ENCODE measurements at regions not wholly inside any gene's neighbourhood (a gene's known extent, or its start where the extent isn't known, plus 50 kb on each side); places are given as distances from the start of the nearest gene placed in this dataset.

DNA sequence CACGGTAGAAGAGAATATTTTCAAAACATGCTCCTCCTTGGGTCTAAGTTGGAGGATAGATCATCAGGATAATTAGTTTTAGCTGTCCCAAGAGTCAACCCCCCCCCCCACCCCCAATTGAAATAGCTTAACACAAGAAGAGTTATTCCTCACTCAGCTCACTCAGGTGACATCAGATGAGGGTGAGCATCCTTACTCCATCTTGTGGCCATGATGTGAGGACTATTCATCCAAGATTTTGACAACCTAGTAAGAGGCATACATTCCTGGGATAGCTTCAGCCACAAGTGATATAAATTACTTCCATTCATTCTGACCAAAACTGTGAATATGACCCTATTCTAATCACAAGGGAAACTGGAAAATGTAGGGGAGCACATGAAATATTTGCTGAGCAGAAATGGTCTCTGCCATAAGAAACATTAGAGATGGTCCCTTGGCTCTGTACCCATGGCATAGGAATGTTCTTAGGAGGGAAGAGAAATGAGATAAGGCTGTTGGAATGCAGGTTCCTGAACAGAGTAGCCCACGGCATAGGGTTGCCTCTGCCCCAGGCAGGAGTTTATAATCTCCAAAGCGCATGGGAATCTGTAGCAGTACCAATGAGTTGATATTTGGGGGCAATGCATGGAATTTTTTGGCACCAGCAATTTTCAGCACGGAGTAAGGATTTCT lies 257.2 kb downstream of the CYRIA start:
- DNase-seq: no peak

DNA sequence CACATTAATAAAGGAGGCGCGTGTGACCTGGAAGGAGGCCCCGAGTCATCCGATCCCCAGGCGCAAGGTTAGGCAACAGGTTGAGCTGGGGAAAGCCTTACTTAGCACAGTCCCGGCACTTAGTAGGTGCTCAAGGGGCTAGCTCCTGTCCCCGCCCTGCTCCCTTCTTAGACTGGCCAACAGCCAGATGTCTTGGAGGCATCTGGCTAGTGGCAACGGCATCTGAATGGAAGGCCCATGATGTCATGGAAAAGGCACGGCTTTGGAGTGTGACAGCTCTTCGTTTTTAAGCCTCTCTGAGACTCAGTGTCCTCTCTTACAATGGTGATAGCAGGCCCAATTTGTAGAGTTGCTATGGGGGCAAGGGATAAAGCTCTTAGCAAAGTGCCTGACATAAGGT lies 258.3 kb downstream of the CYRIA start:
- DNase-seq: no peak

DNA sequence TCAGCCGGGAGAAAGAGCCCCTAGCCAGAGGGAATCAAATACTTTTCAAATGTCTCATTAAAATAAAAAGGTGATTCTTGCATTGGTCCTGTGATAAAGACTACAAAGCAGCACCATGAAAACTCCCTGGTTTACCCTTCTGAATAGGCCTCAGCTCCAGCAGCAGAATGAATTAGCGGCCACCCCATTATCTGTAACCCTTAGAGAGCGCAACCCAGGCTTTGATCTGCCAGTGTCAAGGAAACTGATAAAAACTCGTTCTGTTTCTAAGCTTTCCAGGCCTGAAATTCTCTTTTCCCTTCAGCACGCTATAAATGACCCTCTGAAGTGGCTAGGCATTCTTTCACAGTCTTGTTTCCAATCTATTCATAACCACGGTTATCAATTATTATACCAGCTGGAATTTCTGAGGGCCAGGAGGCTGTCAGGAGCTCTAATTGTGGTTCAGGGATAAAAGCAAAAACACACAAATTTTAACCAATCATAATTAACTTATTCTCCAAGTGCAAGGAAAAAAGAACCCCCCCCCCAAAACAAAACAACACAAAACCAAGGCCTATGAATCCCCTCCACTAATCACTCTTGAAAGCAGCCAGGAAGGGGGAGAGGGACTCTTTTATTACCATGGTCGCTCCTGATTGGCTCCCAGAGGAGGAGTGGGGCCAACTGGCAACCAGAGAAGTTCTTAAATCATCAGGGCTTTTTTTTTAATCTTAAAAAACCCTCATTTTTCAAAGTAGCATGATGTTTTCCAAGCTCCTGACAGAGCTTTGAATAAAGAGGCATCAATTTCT lies 258.9 kb downstream of the CYRIA start:
- no peak for DNase-seq

DNA sequence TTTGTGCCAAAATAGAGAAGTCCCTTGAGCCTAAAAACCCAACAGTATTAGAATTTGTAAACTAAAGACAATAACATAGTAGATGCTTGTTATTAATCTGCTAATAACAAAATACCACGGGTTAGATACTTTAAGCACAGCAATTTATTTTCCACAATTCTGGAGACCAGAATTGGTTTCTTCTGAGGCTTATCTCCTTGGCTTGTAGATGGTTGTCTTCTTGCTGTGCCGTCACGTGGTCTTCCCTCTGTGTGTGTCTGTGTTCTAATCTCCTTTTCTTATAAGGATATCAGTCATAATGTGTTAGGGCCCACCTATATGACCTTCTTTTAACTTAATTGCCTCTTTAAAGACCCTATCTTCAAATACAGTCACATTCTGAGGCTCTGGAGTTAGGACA lies 260.1 kb downstream of the CYRIA start:
- DNase-seq: no peak

DNA sequence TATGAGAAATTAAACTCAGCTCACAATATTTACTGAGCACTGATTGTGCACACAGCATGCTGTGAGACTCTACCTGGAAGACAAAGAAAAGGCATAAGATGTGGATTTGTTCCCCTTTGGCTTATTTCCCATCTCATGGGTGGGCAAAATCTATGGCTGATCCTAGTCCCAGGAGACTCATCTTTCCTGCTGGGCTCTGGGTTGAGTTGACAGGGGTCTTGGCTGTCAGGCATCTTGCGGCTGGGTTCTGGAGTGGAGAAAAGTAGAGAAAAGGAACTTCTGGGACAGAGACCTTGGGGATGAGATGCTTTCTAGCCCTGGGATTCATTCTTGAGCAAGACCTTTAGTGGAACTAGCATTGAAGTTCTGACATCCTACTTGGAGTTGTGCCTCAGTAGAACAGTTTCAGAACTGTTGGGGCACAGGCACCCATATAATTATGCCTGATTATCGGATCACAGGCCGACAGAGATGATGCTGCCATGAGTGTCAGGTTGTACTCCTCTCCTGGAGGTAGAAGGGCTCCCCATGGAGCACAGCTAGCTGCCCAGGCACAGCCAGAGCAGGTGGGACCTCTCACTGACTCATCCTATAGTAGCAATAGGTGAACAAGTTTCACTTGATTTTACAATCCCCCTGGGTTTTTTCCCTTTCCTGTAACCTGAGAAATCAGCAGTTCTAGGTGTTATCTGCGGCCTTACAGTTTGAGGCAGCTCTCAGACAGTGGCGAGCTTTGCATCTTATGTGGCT lies 260.9 kb downstream of the CYRIA start:
- no peak for DNase-seq

DNA sequence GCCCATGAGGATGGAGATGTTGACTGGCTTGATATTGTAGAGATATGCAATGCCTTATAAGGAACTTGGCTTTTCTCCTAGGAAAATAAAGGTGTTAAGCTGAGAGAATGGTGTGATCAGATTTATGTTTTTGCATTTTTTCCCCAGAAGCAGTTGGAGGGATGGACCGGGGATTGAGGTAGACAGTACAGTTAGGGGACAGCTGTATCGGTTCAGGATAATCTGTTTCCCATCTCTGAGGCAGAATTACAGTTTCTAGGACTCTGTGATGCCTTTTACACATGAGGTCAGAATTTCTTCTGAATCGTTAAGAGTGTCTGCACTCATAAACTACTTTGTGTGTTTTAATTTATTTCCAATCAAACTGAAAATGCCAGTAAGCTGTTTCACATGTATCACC lies 261.5 kb downstream of the CYRIA start:
- DNase-seq: no peak

DNA sequence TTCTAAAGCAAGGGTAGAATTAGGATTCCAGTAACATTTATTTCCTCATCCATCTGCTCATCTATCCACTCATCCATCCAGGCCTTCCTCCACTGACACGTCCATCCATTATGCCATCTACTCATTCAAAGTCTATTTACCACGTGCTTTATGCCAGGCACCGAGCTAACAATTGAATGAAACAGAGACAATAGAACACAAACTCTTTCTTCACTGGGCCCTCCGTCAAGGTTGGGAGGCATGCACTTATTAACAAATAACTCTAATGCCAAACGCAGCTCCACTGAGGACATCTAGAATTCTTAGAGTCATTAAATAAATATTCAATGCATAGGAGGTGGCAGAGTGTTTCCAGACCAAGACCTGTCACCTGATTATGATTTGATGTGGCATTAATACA lies 262.7 kb downstream of the CYRIA start:
- no peak for DNase-seq

DNA sequence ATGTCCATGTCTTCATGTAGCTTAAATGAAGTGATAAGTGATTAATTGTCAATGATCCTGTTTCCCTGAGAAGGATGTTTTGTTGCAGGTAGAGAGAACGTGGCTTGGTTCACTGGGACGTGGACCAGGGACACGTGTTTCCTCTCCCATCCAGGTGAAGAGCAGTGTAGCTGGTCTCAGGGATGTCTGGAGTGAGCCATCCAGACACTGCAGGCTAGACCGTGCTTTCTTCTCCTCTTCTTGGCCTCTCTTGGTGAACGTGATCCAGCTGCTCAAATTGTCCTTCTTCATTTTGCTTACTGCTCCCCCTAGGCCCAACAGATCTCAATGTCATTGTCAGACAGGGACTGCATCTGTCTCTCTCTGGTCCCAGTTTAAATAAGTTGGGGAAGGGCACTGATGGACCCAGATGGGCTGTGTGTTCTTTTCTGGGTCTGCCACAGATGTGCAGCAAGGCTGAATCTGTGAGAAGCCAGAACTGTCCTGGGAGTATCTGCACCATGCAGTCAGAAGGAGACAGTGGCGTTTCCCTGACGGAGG lies 263.8 kb downstream of the CYRIA start:
- DNase-seq: no peak

- DNase-seq: no peak
Observed at GRCh38 chr2:16400127-16400623, 265.5 kb downstream of the CYRIA start.

GRCh38 chr2:16398486-16399043 lies 267.1 kb downstream of the CYRIA start:
- DNase-seq: no peak

- no peak for DNase-seq
Observed at GRCh38 chr2:16397681-16398475, 267.8 kb downstream of the CYRIA start.

GRCh38 chr2:16396986-16397385 lies 268.6 kb downstream of the CYRIA start:
- DNase-seq: no peak

DNA sequence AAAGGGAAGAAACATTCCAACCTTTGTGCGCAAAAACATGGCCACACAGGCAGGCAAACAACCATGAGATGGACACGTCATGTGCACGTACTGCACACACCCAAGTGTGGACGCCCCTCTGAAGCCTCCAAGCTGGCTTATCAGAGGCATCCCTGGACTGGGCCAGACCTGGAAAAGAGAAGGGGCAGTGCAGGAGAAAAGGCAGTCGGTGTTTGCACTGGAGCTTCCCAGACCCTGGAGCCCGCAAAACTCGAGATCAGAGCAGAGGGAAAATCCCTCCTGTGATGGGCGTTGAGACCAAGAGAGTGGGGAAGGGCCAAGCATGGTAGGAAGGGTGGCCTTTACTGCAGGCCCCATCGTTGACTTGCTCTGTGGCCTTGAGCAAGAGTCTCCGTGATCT lies 269.5 kb downstream of the CYRIA start:
- DNase-seq: no peak

- DNase-seq: no peak
Observed at GRCh38 chr2:16395601-16396000, 270.0 kb downstream of the CYRIA start.

- no peak for DNase-seq
Observed at GRCh38 chr2:16394986-16395550, 270.6 kb downstream of the CYRIA start.

GRCh38 chr2:16394072-16394985 lies 271.3 kb downstream of the CYRIA start:
- DNase-seq: no peak

- no peak for DNase-seq
Observed at GRCh38 chr2:16393500-16394071, 272.0 kb downstream of the CYRIA start.

GRCh38 chr2:16392647-16393499 lies 272.8 kb downstream of the CYRIA start:
- DNase-seq: no peak

DNA sequence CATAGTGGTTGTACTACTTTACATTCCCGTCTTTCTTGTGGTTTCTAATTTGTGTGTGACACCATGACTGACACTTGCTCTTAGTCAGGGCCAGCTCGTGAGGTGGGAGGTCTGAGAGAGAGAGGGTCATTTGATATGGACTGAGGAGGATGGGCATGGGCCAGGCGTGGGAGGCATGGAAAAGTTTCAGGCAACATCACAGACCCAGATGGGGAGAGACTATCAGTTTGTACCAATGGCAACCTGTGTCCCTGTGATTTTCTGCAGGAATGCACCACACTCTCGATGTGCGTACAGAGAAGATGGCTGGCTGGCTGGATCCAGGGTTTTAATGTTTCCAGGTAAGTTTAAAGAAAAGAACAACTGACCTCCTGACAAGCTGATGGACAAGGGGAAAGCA lies 273.6 kb downstream of the CYRIA start:
- DNase-seq: no peak
